H1 (cell line): ENCODE measurements at regions not wholly inside any gene's neighbourhood (a gene's known extent, or its start where the extent isn't known, plus 50 kb on each side); places are given as distances from the start of the nearest gene placed in this dataset.

Source experiments
- CTCF ChIA-PET: fragments of 300-600 bp; sonication (Branson Sonifier 250); formaldehyde crosslinking; loops from one replicate; lab custom pipeline; 2021; ENCODE audit not compliant: partially characterized antibody; lab: Charles Lee
- POLR2A ChIA-PET: fragments of 300-600 bp; sonication (Branson Sonifier 250); formaldehyde crosslinking; loops from one replicate; lab custom pipeline; 2021; ENCODE audit warnings: inconsistent platforms; ENCODE audit not compliant: partially characterized antibody; lab: Charles Lee
- DNase-seq, 2 experiments: peaks; one replicate each; pipeline versions ENCODE4 v3.0.0 to v3.0.0-alpha.2; 2010 to 2022; ENCODE audit warnings: low spot score in 2 of 2, low read depth in 1 of 2, mixed read lengths in 1 of 2
- FAIRE-seq: peaks from 2 replicates; lab custom pipeline; 2011; peaks lifted over from hg19 to GRCh38; lab: Jason Lieb, UNC
- H2AFZ ChIP-seq: 2 replicates; pipeline ENCODE4 v1.8.1; 2012; ENCODE audit warnings: low read length, inconsistent platforms
- H2AK5ac ChIP-seq: 2 replicates; pipeline ENCODE4 v1.6.1; 2013; ENCODE audit warnings: low read depth, low read length
- H2BK120ac ChIP-seq: replicated peaks from 2 replicates; pipeline ENCODE3; 2013; ENCODE audit warnings: low read depth, low read length, inconsistent platforms
- H2BK12ac ChIP-seq: 2 replicates; pipeline ENCODE4 v1.6.1; 2013; ENCODE audit warnings: low read depth, low read length
- H2BK15ac ChIP-seq: 2 replicates; pipeline ENCODE4 v1.6.1; 2013; ENCODE audit warnings: low read length
- H2BK20ac ChIP-seq: 2 replicates; pipeline ENCODE4 v1.6.1; 2013; ENCODE audit warnings: low read length
- H2BK5ac ChIP-seq: 2 replicates; pipeline ENCODE4 v1.6.1; 2013; ENCODE audit warnings: low read depth, low read length
- H3K14ac ChIP-seq: 2 replicates; pipeline ENCODE4 v1.6.1; 2013; ENCODE audit warnings: inconsistent platforms; ENCODE audit not compliant: insufficient read length
- H3K18ac ChIP-seq: 2 replicates; pipeline ENCODE4 v1.6.1; 2013; ENCODE audit warnings: low read length; ENCODE audit errors: extremely low read depth
- H3K23ac ChIP-seq: 2 replicates; pipeline ENCODE4 v1.6.1; 2013; ENCODE audit warnings: inconsistent platforms; ENCODE audit not compliant: insufficient read length
- H3K23me2 ChIP-seq: 2 replicates; pipeline ENCODE4 v1.6.1; 2013; ENCODE audit warnings: low read depth, low read length
- H3K27ac ChIP-seq: 2 replicates; pipeline ENCODE4 v1.6.1; 2011; ENCODE audit warnings: low read depth, low read length, inconsistent platforms
- H3K27me3 ChIP-seq, 4 experiments: replicated peaks in 1 of 4; 1 replicate in 1 of 4; 2 replicates in 3 of 4; pipeline versions ENCODE4 v1.6.1 to v1.8.1; 2011 to 2013; ENCODE audit warnings: low read length in 3 of 4, mild to moderate bottlenecking in 3 of 4, inconsistent platforms in 2 of 4, mixed read lengths in 2 of 4, moderate library complexity in 1 of 4; ENCODE audit not compliant: control insufficient read depth in 3 of 4, insufficient read depth in 3 of 4; ENCODE audit errors: extremely low read depth in 1 of 4
- H3K36me3 ChIP-seq, 4 experiments: 2 replicates each; pipeline versions ENCODE4 v1.6.1 to v1.8.1; 2011 to 2013; ENCODE audit warnings: mild to moderate bottlenecking in 4 of 4, low read length in 3 of 4, moderate library complexity in 2 of 4, control low read depth in 1 of 4, inconsistent platforms in 1 of 4; ENCODE audit not compliant: insufficient read depth in 4 of 4, control insufficient read depth in 2 of 4
- H3K4ac ChIP-seq: replicated peaks from 2 replicates; pipeline ENCODE3; 2013; ENCODE audit warnings: low read length, low read depth, mixed read lengths, inconsistent platforms; ENCODE audit not compliant: insufficient read length
- H3K4me1 ChIP-seq, 4 experiments: replicated peaks in 1 of 4; 1 replicate in 1 of 4; 2 replicates in 3 of 4; pipeline versions ENCODE4 v1.6.1 to v1.8.1; 2011 to 2013; ENCODE audit warnings: low read length in 3 of 4, inconsistent platforms in 2 of 4, mixed read lengths in 1 of 4; ENCODE audit not compliant: insufficient read depth in 4 of 4, control insufficient read depth in 3 of 4
- H3K4me2 ChIP-seq, 2 experiments: 2 replicates each; pipeline versions ENCODE4 v1.6.1 to v1.8.1; 2011 to 2013; ENCODE audit warnings: low read depth in 2 of 2, low read length in 2 of 2, control low read depth in 1 of 2, inconsistent platforms in 1 of 2, mild to moderate bottlenecking in 1 of 2; ENCODE audit not compliant: insufficient read depth in 1 of 2
- H3K4me3 ChIP-seq, 4 experiments: fragments of 200-600, 300-600 bp in 1 of 4; sonication (generic), shearing (Covaris generic), sonication (Bioruptor Twin) in 1 of 4; 2 replicates each; pipeline versions ENCODE4 v1.5.1 to v1.8.1; 2011 to 2016; ENCODE audit warnings: low read length in 4 of 4, low read depth in 3 of 4, control low read depth in 2 of 4, inconsistent platforms in 2 of 4, mild to moderate bottlenecking in 2 of 4, mixed read lengths in 1 of 4, moderate library complexity in 1 of 4; ENCODE audit not compliant: insufficient read depth in 2 of 4; ENCODE audit errors: extremely low read depth in 1 of 4
- H3K56ac ChIP-seq: replicated peaks from 2 replicates; pipeline ENCODE3; 2013; ENCODE audit warnings: low read depth, mild to moderate bottlenecking, mixed read lengths, low read length, inconsistent platforms; ENCODE audit not compliant: insufficient read length
- H3K79me1 ChIP-seq: 2 replicates; pipeline ENCODE4 v1.6.1; 2013; ENCODE audit warnings: low read depth, low read length, control low read depth
- H3K79me2 ChIP-seq, 2 experiments: 2 replicates each; pipeline versions ENCODE4 v1.6.1 to v1.8.1; 2012 to 2013; ENCODE audit warnings: low read length in 2 of 2, mild to moderate bottlenecking in 2 of 2, inconsistent platforms in 1 of 2; ENCODE audit not compliant: insufficient read depth in 2 of 2, control insufficient read depth in 1 of 2
- H3K9ac ChIP-seq, 4 experiments: replicated peaks in 1 of 4; 1 replicate in 1 of 4; 2 replicates in 3 of 4; pipeline versions ENCODE4 v1.6.1 to v1.8.1; 2011 to 2013; ENCODE audit warnings: low read depth in 3 of 4, low read length in 3 of 4, control low read depth in 2 of 4, mild to moderate bottlenecking in 2 of 4, moderate library complexity in 2 of 4, inconsistent platforms in 1 of 4; ENCODE audit errors: extremely low read depth in 1 of 4
- H3K9me3 ChIP-seq, 2 experiments: 2 replicates each; pipeline versions ENCODE4 v1.6.1 to v1.8.1; 2012 to 2013; ENCODE audit warnings: mild to moderate bottlenecking in 2 of 2, moderate library complexity in 2 of 2, control low read depth in 1 of 2, inconsistent platforms in 1 of 2, low read depth in 1 of 2, low read length in 1 of 2, mixed read lengths in 1 of 2; ENCODE audit not compliant: insufficient read depth in 2 of 2
- H4K20me1 ChIP-seq, 2 experiments: replicated peaks in 1 of 2; 2 replicates each; pipeline versions ENCODE3 to v1.8.1; 2011 to 2013; ENCODE audit warnings: inconsistent platforms in 2 of 2, low read length in 2 of 2, mild to moderate bottlenecking in 1 of 2; ENCODE audit not compliant: insufficient read depth in 2 of 2, control insufficient read depth in 1 of 2
- H4K5ac ChIP-seq: 2 replicates; pipeline ENCODE4 v1.6.1; 2013; ENCODE audit warnings: low read length, low read depth, mixed read lengths, inconsistent platforms; ENCODE audit not compliant: insufficient read length
- H4K8ac ChIP-seq: 2 replicates; pipeline ENCODE4 v1.8.0; 2013; ENCODE audit warnings: mild to moderate bottlenecking, moderate library complexity, low read length, inconsistent platforms; ENCODE audit not compliant: insufficient read depth; ENCODE audit errors: extremely low read depth
- H4K91ac ChIP-seq: replicated peaks from 2 replicates; pipeline ENCODE3; 2013; ENCODE audit warnings: low read length, mixed read lengths, inconsistent platforms; ENCODE audit not compliant: insufficient read length
- WGBS, 2 experiments: shearing (Covaris generic) in 1 of 2; methylation state at CpG; one replicate each; pipeline versions ENCODE4 v1.1.6 to v1.1.7; 2013 to 2015; ENCODE audit warnings: low lambda C conversion rate in 2 of 2, mixed read lengths in 2 of 2, inconsistent platforms in 1 of 2, low coverage in 1 of 2, missing lambda C conversion rate in 1 of 2; ENCODE audit not compliant: insufficient replicate concordance in 2 of 2, insufficient coverage in 1 of 2, insufficient read length in 1 of 2; ENCODE audit errors: extremely low coverage in 1 of 2, missing lambda C conversion rate in 1 of 2; 5-methylcytosine and 5-hydroxymethylcytosine counted together

- ChIA-PET POLR2A (interaction anchor here (0.6 to 25.5 kb wide), 10 partner anchors 23 to 874 kb away, joined by 3 to 758 read pairs (median 4); a partner anchor contains a TSS), CTCF (interaction anchor here (0.5 to 6.4 kb wide), 7 partner anchors 10 to 1635 kb away, joined by 3 to 93 read pairs (median 3); a partner anchor contains a TSS)
- no peaks in the 10 kb centered on the region for H3K27me3 ChIP-seq
Measured at GRCh38 chr6:26260110-26260637, 104.8 kb upstream of the BTN3A2 start.

More at GRCh38 chr6:26260110-26260637, 104.8 kb upstream of the BTN3A2 start:
- no peak overlapping the region for H3K56ac ChIP-seq
- no peaks in the 10 kb centered on the region for H3K79me1 ChIP-seq
- no peak overlapping the region for H4K91ac ChIP-seq
- H3K27ac ChIP-seq: no peak overlapping the region
- FAIRE-seq (no peak), DNase-seq (no peak)
- no peak overlapping the region for H4K8ac ChIP-seq
- no peak overlapping the region for H2AK5ac ChIP-seq
- no peaks in the 10 kb centered on the region for H4K20me1 ChIP-seq
- no peak overlapping the region for H3K4ac ChIP-seq
- no peak overlapping the region for H3K9ac ChIP-seq
- peaks cover 0 to 6% (median 2%) of the 10 kb centered on the region in 4 experiments; a peak in 5 of 7 replicates for H3K4me1 ChIP-seq
- H3K4me2 ChIP-seq: no peak overlapping the region
- no peaks in the 10 kb centered on the region for H3K79me2 ChIP-seq
- H2BK12ac ChIP-seq: no peak overlapping the region
- no peak overlapping the region for H3K14ac ChIP-seq
- H3K23ac ChIP-seq: no peak overlapping the region
- 90% methylated on average over 7 of the region's 7 CpGs; no CpG with 5 or more reads in 1 of the 2 experiments for WGBS, 2 experiments
- no peak overlapping the region for H2BK20ac ChIP-seq
- H3K9me3 ChIP-seq: no peaks in the 10 kb centered on the region
- H3K18ac ChIP-seq: no peak overlapping the region
- H4K5ac ChIP-seq: no peak overlapping the region
- no peak overlapping the region for H2AFZ ChIP-seq
- H3K23me2 ChIP-seq: no peaks in the 10 kb centered on the region
- no peak overlapping the region for H2BK5ac ChIP-seq
- no peak overlapping the region for H3K4me3 ChIP-seq
- H2BK15ac ChIP-seq: peak overlapping the region; percentile 65; the same call in 1 of the 2 replicates
- no peak overlapping the region for H2BK120ac ChIP-seq
- H3K36me3 ChIP-seq: no peaks in the 10 kb centered on the region
